ENCODE measurements at regions not wholly inside any gene's neighbourhood (a gene's known extent, or its start where the extent isn't known, plus 50 kb on each side); places are given as distances from the start of the nearest gene placed in this dataset.

- no peak for TF ChIP-seq EP300 (IDR thresholded peaks at IDR 0.05; ENCODE audit: borderline replicate concordance in 1 of 2, control insufficient read depth in 1 of 2, low read depth in 2 of 2, low read length in 2 of 2)
- TF ChIP-seq CEBPB (IDR thresholded peaks at IDR 0.05; ENCODE audit: borderline replicate concordance in 1 of 2, low read depth in 2 of 2, low read length in 2 of 2) = no peak
- TF ChIP-seq EZH2 (IDR thresholded peaks at IDR 0.05; ENCODE audit: borderline replicate concordance, control insufficient read depth, low read depth, low read length) = no peak
- no peak for TF ChIP-seq HCFC1 (IDR thresholded peaks at IDR 0.05; ENCODE audit: low read length)
- no peak for TF ChIP-seq NR2C2 (IDR thresholded peaks at IDR 0.05; ENCODE audit: borderline replicate concordance, control insufficient read depth, insufficient read length, low read depth)
- no peak for TF ChIP-seq RAD21 (IDR thresholded peaks at IDR 0.05; ENCODE audit: insufficient read depth, low read depth, low read length)
- no peak for TF ChIP-seq MTA2 (IDR thresholded peaks at IDR 0.05; ENCODE audit: low read depth)
- TF ChIP-seq YY1 (IDR thresholded peaks at IDR 0.05; ENCODE audit: low read depth, low read length) = no peak
- TF ChIP-seq SRF (IDR thresholded peaks at IDR 0.05; ENCODE audit: low read depth in 2 of 2, low read length in 2 of 2) = no peak
- no peak for TF ChIP-seq CBX5 (IDR thresholded peaks at IDR 0.05; ENCODE audit: low read depth)
- no peak for TF ChIP-seq ZNF274 (IDR thresholded peaks at IDR 0.05; ENCODE audit: insufficient read depth, insufficient read length)
- TF ChIP-seq STAT1 (conservative IDR thresholded peaks at IDR 0.05) = no peak
- no peak for TF ChIP-seq SMC3 (IDR thresholded peaks at IDR 0.05; ENCODE audit: borderline replicate concordance, low read length)
These were observed 74.0 kb upstream of the PLXNC1 start for GRCh38 chr12:94074216-94074979.
